ENCODE measurements at regions not wholly inside any gene's neighbourhood (a gene's known extent, or its start where the extent isn't known, plus 50 kb on each side); places are given as distances from the start of the nearest gene placed in this dataset.
"Not testable (repeated sequence)": the region's sequence is repeated elsewhere in the genome, so short reads cannot be mapped to it uniquely, and the experiment has no call there.

- DNase-seq, result no peak
Measured at GRCh38 chr7:25731846-25732245, 420.2 kb upstream of the NFE2L3 start.

GRCh38 chr7:25732766-25733217 is 419.2 kb upstream of the NFE2L3 start:
- DNase-seq, result no peak

- DNase-seq, result no peak
Measured at GRCh38 chr7:25735674-25736242, 416.2 kb upstream of the NFE2L3 start.

GRCh38 chr7:25738528-25738927 is 413.5 kb upstream of the NFE2L3 start:
- DNase-seq, result no peak

- DNase-seq, result no peak
Measured at GRCh38 chr7:25739143-25739542, 412.9 kb upstream of the NFE2L3 start.

GRCh38 chr7:25742316-25742715 is 409.7 kb upstream of the NFE2L3 start:
- no peak for DNase-seq

GRCh38 chr7:25743670-25744451 is 408.1 kb upstream of the NFE2L3 start:
- DNase-seq, result not testable (repeated sequence)

GRCh38 chr7:25750744-25751508 is 401.1 kb upstream of the NFE2L3 start:
- DNase-seq, result peak in 11 of 56 donors; percentile 0 to 37 (median 9)

GRCh38 chr7:25752154-25752553 is 399.8 kb upstream of the NFE2L3 start:
- DNase-seq, result no peak

GRCh38 chr7:25752967-25753791 is 398.8 kb upstream of the NFE2L3 start:
- DNase-seq, result peak in 19 of 56 donors; percentile 3 to 48 (median 12)

- DNase-seq, result no peak
Measured at GRCh38 chr7:25753837-25754236, 398.2 kb upstream of the NFE2L3 start.

- no peak for DNase-seq
Measured at GRCh38 chr7:25754333-25754732, 397.7 kb upstream of the NFE2L3 start.

- DNase-seq, result no peak
Measured at GRCh38 chr7:25754751-25755150, 397.2 kb upstream of the NFE2L3 start.

- DNase-seq, result no peak
Measured at GRCh38 chr7:25756601-25757000, 395.4 kb upstream of the NFE2L3 start.

- DNase-seq, result no peak
Measured at GRCh38 chr7:25758559-25758958, 393.4 kb upstream of the NFE2L3 start.

- no peak for DNase-seq
Measured at GRCh38 chr7:25759286-25759685, 392.7 kb upstream of the NFE2L3 start.

- no peak for DNase-seq
Measured at GRCh38 chr7:25759748-25760147, 392.2 kb upstream of the NFE2L3 start.

- DNase-seq, result no peak
Measured at GRCh38 chr7:25762511-25763462, 389.2 kb upstream of the NFE2L3 start.

GRCh38 chr7:25763463-25763860 is 388.5 kb upstream of the NFE2L3 start:
- DNase-seq, result no peak

- DNase-seq, result no peak
Measured at GRCh38 chr7:25765110-25765655, 386.8 kb upstream of the NFE2L3 start.
